Caco-2 (cell line): ENCODE measurements at regions not wholly inside any gene's neighbourhood (a gene's known extent, or its start where the extent isn't known, plus 50 kb on each side); places are given as distances from the start of the nearest gene placed in this dataset.
"Not testable (repeated sequence)": the region's sequence is repeated elsewhere in the genome, so short reads cannot be mapped to it uniquely, and the experiment has no call there.

Source experiments
- BruUV-seq: library from RNA; stranded (reverse); fragments of 400-500 nt; replicated peaks from 2 replicates; lab custom pipeline; 2021; lab: Mats Ljungman, UMichigan
- CTCF ChIA-PET: fragments of 300-600 bp; sonication (Branson Sonifier 250); formaldehyde crosslinking; loops from one replicate; lab custom pipeline; 2022; ENCODE audit warnings: antibody characterized with exemption; lab: Charles Lee
- POLR2A ChIA-PET: fragments of 300-600 bp; sonication (Branson Sonifier 250); formaldehyde crosslinking; loops from one replicate; lab custom pipeline; 2022; ENCODE audit warnings: antibody characterized with exemption; lab: Charles Lee
- DNase-seq, 2 experiments: peaks; one replicate each; pipeline versions ENCODE4 v3.0.0 to v3.0.0-alpha.2; 2020 to 2022
- H3K27me3 ChIP-seq: replicated peaks from 2 replicates; pipeline ENCODE4 v1.6.0; 2011; ENCODE audit warnings: low read length; ENCODE audit not compliant: control insufficient read depth, insufficient read depth
- H3K36me3 ChIP-seq: 2 replicates; pipeline ENCODE4 v1.5.1; 2011; ENCODE audit warnings: low read length; ENCODE audit not compliant: control insufficient read depth, insufficient read depth
- H3K4me1 ChIP-seq: fragments of 250-450 bp; sonication (Bioruptor Pico); 2 replicates; pipeline ENCODE4 v1.5.1; 2020; ENCODE audit warnings: mild to moderate bottlenecking
- H3K4me3 ChIP-seq: 2 replicates; pipeline ENCODE4 v1.5.1; 2011; ENCODE audit warnings: low read depth, mild to moderate bottlenecking, control low read depth, low read length
- H3K9me3 ChIP-seq: fragments of 250-450 bp; sonication (Bioruptor Pico); 2 replicates; pipeline ENCODE4 v1.5.1; 2020; ENCODE audit warnings: mild to moderate bottlenecking, moderate library complexity
- H3K27ac Mint-ChIP-seq: one replicate; pipeline ENCODE4 v1.8.0; 2022; ENCODE audit warnings: mixed read lengths; ENCODE audit not compliant: unreplicated experiment
- H3K27me3 Mint-ChIP-seq: one replicate; pipeline ENCODE4 v1.8.0; 2022; ENCODE audit warnings: mixed read lengths; ENCODE audit not compliant: insufficient read depth, unreplicated experiment
- H3K36me3 Mint-ChIP-seq: one replicate; pipeline ENCODE4 v1.8.0; 2022; ENCODE audit warnings: mild to moderate bottlenecking, mixed read lengths; ENCODE audit not compliant: insufficient read depth, unreplicated experiment
- H3K4me1 Mint-ChIP-seq: one replicate; pipeline ENCODE4 v1.8.0; 2022; ENCODE audit warnings: low read depth, mixed read lengths; ENCODE audit not compliant: unreplicated experiment
- H3K4me3 Mint-ChIP-seq: one replicate; pipeline ENCODE4 v1.8.0; 2022; ENCODE audit warnings: mild to moderate bottlenecking, moderate library complexity, mixed read lengths; ENCODE audit not compliant: unreplicated experiment
- H3K9me3 Mint-ChIP-seq: one replicate; pipeline ENCODE4 v1.8.0; 2022; ENCODE audit warnings: mixed read lengths; ENCODE audit not compliant: unreplicated experiment
- intact Hi-C: fragments of 100-400 bp; cut with micrococcal nuclease; formaldehyde crosslinking; loops from one replicate; pipeline ENCODE4 v1.10.0; 2022; ENCODE audit not compliant: unreplicated experiment
- TF ChIP-seq, protein P1 (sequence below), 2 experiments: fragments of 200-600 bp in 1 of 2; IDR thresholded peaks; 1 replicate in 1 of 2; 2 replicates in 1 of 2; pipeline versions ENCODE4 v1.5.1 to v1.8.0; 2011 to 2022; ENCODE audit warnings: antibody characterized with exemption in 1 of 2, control low read depth in 1 of 2, inconsistent platforms in 1 of 2, low read depth in 1 of 2, low read length in 1 of 2, mild to moderate bottlenecking in 1 of 2, moderate library complexity in 1 of 2; ENCODE audit not compliant: insufficient read depth in 1 of 2, severe bottlenecking in 1 of 2, unreplicated experiment in 1 of 2

DNA sequence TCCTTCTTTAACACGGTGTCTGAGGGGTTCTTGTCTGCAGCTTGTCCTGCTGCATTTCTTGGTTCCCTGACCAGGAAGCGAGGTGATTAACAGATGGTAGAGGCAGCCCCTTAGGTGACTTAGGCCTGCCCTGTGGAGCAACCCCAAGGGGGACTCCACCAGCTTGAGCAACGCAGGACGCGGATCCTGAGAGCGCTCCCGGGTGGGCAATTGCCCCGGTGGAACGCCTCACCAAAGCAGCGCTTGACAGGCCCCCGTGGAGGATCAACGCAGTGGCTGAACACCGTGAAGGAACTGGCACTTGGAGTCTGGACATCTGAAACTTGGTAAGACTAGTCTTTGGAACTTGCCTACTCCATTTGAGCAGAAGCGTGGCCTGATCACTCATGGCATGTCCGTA is 272.9 kb upstream of the ATXN7L3B start:
- peaks cover 15% of the 10 kb centered on the region for H3K9me3 Mint-ChIP-seq
- POLR2A ChIA-PET = no interaction called here
- CTCF ChIA-PET = no interaction called here
- BruUV-seq = no TSS peak
- no peak overlapping the region for H3K27ac Mint-ChIP-seq
- no peaks in the 10 kb centered on the region for H3K4me1 Mint-ChIP-seq
- H3K4me1 ChIP-seq = no peaks in the 10 kb centered on the region
- H3K9me3 ChIP-seq = no peaks in the 10 kb centered on the region
- DNase-seq = no peak
- TF ChIP-seq, protein P1, sequence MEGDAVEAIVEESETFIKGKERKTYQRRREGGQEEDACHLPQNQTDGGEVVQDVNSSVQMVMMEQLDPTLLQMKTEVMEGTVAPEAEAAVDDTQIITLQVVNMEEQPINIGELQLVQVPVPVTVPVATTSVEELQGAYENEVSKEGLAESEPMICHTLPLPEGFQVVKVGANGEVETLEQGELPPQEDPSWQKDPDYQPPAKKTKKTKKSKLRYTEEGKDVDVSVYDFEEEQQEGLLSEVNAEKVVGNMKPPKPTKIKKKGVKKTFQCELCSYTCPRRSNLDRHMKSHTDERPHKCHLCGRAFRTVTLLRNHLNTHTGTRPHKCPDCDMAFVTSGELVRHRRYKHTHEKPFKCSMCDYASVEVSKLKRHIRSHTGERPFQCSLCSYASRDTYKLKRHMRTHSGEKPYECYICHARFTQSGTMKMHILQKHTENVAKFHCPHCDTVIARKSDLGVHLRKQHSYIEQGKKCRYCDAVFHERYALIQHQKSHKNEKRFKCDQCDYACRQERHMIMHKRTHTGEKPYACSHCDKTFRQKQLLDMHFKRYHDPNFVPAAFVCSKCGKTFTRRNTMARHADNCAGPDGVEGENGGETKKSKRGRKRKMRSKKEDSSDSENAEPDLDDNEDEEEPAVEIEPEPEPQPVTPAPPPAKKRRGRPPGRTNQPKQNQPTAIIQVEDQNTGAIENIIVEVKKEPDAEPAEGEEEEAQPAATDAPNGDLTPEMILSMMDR (IDR thresholded peaks at IDR 0.05; ENCODE audit: insufficient read depth in 1 of 2, low read depth in 1 of 2, low read length in 1 of 2, severe bottlenecking in 1 of 2, unreplicated experiment in 1 of 2) = no peak
- no peak overlapping the region for H3K4me3 Mint-ChIP-seq
- no peaks in the 10 kb centered on the region for H3K36me3 ChIP-seq
- no peaks in the 10 kb centered on the region for H3K27me3 ChIP-seq
- no peaks in the 10 kb centered on the region for H3K27me3 Mint-ChIP-seq
- intact Hi-C loops = loop anchor here (5.0 kb wide), 1 partner anchor 152 kb away; no protein-coding TSS in a partner anchor
- H3K36me3 Mint-ChIP-seq = no peaks in the 10 kb centered on the region
- H3K4me3 ChIP-seq = no peak overlapping the region

DNA sequence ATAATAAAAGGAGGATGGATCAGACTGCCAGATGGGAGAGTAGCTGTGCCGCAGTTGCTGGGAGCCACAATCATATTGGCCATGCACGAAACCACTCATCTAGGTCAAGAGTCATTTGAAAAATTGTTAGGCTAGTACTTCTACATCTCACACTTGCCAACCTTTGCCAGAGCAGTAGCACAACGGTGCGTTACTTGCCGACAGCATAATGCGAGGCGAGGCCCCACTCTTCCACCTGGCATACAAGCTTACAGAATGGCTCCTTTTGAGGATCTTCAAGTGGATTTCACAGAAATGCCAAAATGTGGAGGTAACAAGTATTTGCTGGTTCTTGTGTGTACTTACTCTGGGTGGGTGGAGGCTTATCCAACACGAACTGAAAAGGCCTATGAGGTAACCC is 268.3 kb upstream of the ATXN7L3B start:
- H3K36me3 ChIP-seq, H3K9me3 ChIP-seq, H3K4me1 Mint-ChIP-seq, BruUV-seq, POLR2A ChIA-PET, H3K36me3 Mint-ChIP-seq, H3K4me1 ChIP-seq, CTCF ChIA-PET, H3K27me3 ChIP-seq, H3K4me3 Mint-ChIP-seq, H3K27ac Mint-ChIP-seq, H3K4me3 ChIP-seq, H3K27me3 Mint-ChIP-seq, DNase-seq: not testable (repeated sequence)
- intact Hi-C loops = loop anchor here (5.0 kb wide), 1 partner anchor 157 kb away; no protein-coding TSS in a partner anchor
- H3K9me3 Mint-ChIP-seq = peaks cover 15% of the 10 kb centered on the region

DNA sequence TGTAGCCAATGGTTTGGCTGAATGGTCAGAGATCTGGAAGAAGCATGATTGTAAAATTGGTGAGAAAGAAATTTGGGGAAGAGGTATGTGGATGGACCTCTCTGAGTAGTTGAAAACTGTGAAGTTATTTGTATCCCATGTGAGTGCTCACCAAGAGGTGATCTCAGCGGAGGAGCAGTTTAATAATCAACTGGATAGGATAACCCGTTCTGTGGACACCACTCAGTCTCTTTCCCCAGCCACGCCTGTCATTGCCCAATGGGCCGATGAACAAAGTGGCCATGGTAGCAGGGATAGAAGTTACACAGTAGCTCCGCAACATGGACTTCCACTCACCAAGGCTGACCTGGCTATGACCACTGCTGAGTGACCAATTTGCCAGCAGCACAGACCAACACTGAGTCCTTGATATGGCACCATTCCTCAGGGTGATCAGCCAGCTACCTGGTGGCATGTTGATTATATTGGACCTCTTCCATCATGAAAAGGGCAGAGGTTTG is 257.4 kb upstream of the ATXN7L3B start:
- H3K4me1 ChIP-seq = no peaks in the 10 kb centered on the region
- H3K4me3 Mint-ChIP-seq = no peak overlapping the region
- H3K27me3 ChIP-seq = no peaks in the 10 kb centered on the region
- ChIA-PET CTCF (no interaction called here), POLR2A (no interaction called here)
- TF ChIP-seq, protein P1 (IDR thresholded peaks at IDR 0.05; ENCODE audit: insufficient read depth in 1 of 2, low read depth in 1 of 2, low read length in 1 of 2, severe bottlenecking in 1 of 2, unreplicated experiment in 1 of 2) = no peak
- no peaks in the 10 kb centered on the region for H3K36me3 Mint-ChIP-seq
- no peaks in the 10 kb centered on the region for H3K4me1 Mint-ChIP-seq
- H3K27ac Mint-ChIP-seq = no peak overlapping the region
- no peaks in the 10 kb centered on the region for H3K36me3 ChIP-seq
- intact Hi-C loops = no loop called here
- no peaks in the 10 kb centered on the region for H3K27me3 Mint-ChIP-seq
- no peak overlapping the region for H3K4me3 ChIP-seq
- no TSS peak for BruUV-seq
- peaks cover 17% of the 10 kb centered on the region for H3K9me3 Mint-ChIP-seq
- H3K9me3 ChIP-seq = no peaks in the 10 kb centered on the region
- DNase-seq = no peak

DNA sequence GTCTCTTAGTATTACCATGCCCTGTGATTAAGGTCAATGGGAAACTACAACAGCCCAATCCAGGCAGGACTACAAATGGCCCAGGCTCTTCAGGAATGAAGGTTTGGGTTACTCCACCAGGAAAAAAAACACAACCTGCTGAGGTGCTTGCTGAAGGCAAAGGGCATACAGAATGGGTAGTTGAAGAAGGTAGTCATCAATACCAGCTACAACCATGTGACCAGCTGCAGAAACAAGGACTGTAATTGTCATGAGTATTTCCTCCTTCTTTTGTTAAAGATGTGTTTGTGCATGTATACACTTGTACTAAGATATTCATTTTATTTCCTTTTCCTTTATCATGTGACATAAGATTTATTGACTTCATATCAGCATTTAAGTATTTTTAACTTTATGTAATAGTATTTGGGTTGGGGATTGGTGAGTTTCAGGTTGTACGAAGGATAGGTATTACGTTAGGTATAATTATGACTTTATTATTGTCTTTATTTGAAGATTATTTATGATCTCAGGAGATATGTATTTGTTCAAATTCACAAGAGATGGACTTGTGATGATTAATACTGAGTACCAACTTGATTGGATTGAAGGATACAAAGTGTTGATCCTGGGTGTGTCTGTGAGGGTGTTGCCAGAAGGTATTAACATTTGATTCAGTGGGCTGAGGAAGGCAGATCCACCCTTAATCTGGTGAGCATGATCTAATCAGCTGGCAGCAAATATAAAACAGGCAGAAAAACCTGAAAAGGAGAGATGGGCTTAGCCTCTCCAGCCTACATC is 256.0 kb upstream of the ATXN7L3B start:
- POLR2A ChIA-PET, intact Hi-C loops, H3K9me3 Mint-ChIP-seq, H3K4me3 Mint-ChIP-seq, CTCF ChIA-PET, H3K27ac Mint-ChIP-seq, H3K36me3 Mint-ChIP-seq, H3K4me3 ChIP-seq, H3K9me3 ChIP-seq, BruUV-seq, H3K4me1 Mint-ChIP-seq, H3K27me3 ChIP-seq, H3K27me3 Mint-ChIP-seq, H3K4me1 ChIP-seq, H3K36me3 ChIP-seq, DNase-seq: not testable (repeated sequence)
